ENCODE measurements at regions not wholly inside any gene's neighbourhood (a gene's known extent, or its start where the extent isn't known, plus 50 kb on each side); places are given as distances from the start of the nearest gene placed in this dataset.
"Not testable (repeated sequence)": the region's sequence is repeated elsewhere in the genome, so short reads cannot be mapped to it uniquely, and the experiment has no call there.

DNA sequence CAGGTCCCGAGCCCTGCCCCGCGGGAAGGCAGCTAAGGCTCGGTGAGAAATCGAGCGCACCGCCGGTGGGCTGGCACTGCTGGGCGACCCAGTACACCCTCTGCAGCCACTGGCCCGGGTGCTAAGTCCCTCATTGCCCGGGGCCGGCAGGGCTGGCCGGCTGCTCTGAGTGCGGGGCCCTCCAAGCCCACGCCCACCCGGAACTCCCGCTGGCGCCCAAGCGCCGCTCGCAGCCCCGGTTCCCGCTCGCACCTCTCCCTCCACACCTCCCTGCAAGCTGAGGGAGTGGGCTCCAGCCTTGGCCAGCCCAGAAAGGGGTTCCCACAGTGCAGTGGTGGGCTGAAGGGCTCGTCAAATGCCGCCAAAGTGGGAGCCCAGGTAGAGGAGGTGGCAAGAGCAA, 63.2 kb upstream of the IER3 start:
- DNase-seq (ENCODE audit: low read depth in 2 of 2) = not testable (repeated sequence)

DNA sequence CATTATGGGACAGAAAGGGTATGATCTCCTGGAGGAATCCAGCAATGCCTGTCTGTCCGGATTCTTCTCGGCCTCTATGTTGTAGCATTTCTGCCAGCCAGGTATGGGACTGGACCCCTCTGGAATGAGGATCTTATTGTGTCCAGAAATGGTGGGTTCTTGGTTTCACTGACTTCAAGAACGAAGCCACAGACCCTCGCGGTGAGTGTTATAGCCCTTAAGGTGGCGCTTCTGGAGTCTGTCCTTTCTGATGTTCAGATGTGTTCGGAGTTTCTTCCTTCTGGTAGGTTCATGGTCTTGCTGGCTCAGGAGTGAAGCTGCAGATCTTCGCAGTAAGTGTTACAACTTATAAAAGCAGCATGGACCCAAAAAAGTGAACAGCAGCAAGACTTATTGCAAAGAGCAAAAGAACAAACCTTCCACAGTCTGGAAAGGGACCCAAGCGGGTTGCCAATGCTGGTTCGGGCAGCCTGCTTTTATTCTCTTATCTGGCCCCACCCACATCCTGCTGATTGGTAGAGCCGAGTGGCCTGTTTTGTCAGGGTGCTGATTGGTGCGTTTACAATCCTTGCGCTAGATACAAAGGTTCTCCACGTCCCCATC, 62.3 kb upstream of the IER3 start:
- DNase-seq (ENCODE audit: low read depth in 2 of 2) = no peak

DNA sequence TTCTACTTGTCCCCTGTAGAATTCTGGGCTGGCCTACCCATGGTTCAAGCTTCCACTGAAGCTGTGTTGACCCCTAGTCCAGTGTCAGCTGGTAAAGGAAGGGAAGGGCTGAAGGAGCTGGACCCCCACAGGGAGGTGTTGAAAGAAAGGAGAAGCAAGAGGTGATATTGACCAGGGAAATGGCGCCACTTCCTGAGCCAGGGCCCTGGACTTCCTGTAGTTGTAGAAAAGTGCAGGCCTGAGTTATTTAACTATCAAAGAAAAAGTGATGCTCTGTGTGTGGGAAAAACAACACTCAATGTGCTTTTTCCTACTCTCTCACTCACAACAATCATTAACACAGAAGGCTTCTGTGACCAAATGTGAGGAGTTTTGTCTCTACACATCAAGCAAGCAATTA, 60.0 kb upstream of the IER3 start:
- DNase-seq (ENCODE audit: low read depth in 2 of 2) = no peak

DNA sequence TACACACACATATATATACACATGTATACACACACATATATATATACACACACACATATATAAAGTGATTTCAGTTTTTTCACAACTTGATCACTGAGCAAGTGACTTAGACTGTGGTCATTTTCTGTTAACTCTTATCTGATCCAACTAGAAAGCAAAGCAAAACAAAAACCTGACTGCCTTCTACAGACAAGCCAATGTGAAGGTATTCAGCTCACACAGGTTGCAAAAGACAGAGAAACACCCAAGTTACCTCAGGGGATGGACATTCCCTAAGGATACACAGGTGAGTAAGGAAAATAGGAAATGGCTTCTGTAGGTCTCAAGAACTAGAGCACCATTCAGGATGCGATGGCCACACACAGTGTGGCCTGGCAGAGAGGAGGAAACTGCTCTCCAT, 58.4 kb upstream of the IER3 start:
- DNase-seq (ENCODE audit: low read depth in 2 of 2) = no peak

DNA sequence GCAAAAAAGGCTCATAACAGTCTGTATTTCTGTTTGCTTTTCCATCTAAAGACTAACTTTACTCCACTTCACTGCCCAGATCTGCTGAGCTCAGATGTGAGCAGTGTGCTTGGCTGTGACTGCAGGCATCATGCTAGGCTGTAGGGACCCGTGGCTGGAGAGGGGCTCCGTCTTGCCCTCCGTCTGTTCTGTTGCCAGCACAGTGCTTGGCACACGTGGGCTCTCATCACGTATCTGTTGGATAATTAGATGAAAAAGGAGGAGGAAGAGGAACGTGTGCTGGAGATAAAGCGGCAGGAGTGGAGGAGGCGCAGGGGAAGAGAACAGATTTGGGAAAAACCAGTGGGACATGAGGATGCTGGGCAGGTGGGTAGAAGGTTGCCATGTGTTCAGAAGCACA, 57.6 kb upstream of the IER3 start:
- no peak for DNase-seq (ENCODE audit: low read depth in 2 of 2)

DNA sequence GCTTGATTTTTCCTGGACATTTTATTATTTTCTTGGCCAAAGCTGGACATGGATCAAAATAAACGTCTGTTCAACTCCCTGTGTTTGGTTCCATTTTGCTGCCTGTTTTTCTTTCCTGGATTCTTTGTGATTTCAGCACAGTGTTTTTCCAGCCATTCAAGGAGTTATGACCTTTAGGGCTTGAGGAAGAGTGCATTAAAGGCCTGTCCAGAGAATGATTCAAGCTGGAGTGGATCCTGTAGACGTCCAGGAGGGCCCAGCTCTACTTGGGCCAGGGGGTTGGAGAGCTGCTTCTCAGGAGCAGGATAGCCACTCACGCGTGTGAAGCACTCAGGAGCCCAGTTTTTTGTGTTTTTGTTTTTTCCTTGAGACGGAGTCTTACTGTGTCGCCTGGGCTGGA, 56.5 kb upstream of the IER3 start:
- DNase-seq (ENCODE audit: low read depth in 2 of 2) = no peak

DNA sequence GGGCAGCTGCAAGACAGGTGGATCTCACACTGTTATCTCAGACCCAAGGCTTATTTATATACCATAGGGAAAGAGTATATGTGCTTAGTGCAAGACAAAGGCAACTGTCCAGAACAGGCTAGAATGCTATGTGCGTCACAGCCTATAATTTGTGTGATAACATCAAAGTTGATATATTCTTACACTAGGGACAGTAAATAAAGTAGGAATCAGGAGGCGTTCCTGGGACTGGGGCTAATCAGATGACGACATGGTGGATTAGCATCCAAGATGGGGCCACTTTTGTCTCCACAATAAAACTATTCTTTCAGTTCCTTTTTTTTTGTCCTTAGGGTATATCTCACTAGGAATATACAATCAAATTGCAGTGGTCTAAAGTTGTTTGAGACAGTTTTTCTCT, 54.9 kb upstream of the IER3 start:
- no peak for DNase-seq (ENCODE audit: low read depth in 2 of 2)

DNA sequence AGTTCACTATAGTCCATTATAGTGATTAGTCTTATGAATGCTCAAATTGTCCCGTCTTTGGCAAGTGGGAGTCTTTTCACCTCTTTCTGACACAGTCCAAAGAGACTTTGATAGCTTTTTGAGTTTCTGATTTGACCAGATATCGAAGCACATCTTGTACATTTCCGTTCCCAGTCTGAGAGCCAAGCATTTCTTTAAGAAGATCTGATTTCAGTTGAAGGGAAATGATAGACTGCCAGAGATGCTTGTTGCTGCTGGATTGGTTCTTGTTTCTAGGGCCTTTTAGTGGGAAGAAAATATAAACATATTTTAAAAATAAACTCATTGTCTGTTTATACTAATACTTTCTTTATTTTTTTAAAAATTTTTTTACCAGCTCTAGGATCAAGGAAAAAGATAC, 54.1 kb upstream of the IER3 start:
- DNase-seq (ENCODE audit: low read depth in 2 of 2) = no peak

DNA sequence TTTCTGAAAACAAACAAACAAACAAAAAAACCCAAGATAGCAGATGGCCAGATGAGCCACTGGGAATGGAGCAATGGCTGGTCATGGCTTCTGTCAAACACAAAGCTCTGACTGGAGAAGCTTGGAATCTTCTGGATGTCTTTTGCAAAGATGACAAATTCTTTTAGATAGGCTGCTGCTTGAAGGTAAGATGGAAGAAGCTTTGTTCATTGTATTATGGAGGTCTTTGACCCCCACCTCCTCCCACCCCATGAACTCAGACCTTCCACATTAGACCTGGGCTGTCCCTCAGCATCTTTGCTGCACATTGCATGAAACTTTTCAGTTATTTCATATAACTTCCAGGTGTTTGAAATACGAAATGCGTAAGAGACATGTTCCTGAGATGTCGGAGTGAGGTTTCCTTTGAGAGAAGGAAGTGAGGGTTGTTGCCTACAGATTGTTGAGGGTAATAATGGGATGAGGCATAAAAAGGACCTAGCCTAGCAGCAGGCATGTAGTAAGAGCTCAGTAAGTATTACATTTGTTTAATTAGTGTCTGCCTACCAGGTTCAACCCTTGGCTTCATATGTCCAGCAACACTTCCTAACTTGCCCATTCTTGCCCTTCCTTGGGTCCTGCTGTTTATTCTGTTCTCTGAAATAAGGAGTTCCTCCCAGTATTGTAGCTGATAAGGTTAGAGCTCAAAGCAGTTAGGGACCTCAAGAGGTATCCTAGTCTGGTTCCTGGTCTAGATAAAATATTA, 51.4 kb upstream of the IER3 start:
- DNase-seq (ENCODE audit: low read depth in 2 of 2) = no peak
